ENCODE measurements at regions not wholly inside any gene's neighbourhood (a gene's known extent, or its start where the extent isn't known, plus 50 kb on each side); places are given as distances from the start of the nearest gene placed in this dataset.

DNA sequence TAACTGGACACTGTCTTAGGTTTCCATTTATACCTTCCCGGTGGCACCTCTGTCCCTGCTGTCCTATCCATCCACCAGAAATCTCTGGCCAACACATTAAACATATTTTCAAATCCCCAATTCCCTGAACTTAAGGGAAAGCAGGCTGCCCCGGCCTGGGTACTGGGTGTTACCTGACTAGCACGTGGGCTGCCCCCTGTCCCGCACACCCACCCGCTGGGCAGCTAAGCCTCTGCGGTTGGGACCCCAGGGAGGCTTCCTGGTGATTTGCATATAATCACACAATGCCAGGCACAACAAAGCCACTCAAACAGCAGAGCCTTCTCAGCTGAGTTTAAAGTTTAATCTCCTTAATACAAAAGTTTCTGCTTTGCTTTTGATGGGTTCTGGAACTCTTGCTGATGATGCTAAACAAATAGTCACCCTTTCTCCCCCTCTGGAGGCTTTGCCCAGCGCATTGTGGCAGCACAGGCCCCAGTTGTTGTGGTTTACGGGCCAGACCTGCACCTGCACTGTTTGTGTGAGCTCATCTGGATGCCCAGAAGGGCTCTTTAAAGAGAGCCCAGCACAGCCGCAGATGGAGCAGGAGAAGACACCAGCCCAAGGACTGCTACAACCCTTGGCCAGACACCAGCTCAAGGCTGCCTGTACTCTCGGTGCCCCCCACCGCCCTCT is 59.9 kb upstream of the POU2AF1 start:
- TF ChIP-seq, protein P1, sequence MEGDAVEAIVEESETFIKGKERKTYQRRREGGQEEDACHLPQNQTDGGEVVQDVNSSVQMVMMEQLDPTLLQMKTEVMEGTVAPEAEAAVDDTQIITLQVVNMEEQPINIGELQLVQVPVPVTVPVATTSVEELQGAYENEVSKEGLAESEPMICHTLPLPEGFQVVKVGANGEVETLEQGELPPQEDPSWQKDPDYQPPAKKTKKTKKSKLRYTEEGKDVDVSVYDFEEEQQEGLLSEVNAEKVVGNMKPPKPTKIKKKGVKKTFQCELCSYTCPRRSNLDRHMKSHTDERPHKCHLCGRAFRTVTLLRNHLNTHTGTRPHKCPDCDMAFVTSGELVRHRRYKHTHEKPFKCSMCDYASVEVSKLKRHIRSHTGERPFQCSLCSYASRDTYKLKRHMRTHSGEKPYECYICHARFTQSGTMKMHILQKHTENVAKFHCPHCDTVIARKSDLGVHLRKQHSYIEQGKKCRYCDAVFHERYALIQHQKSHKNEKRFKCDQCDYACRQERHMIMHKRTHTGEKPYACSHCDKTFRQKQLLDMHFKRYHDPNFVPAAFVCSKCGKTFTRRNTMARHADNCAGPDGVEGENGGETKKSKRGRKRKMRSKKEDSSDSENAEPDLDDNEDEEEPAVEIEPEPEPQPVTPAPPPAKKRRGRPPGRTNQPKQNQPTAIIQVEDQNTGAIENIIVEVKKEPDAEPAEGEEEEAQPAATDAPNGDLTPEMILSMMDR (IDR thresholded peaks at IDR 0.05 in 2 of 3, conservative IDR thresholded peaks at IDR 0.05 in 1 of 3; ENCODE audit: insufficient read depth in 2 of 3, low read depth in 1 of 3, low read length in 3 of 3), result no peak
- TF ChIP-seq JUN (IDR thresholded peaks at IDR 0.05; ENCODE audit: borderline replicate concordance, low read depth, low read length), result no peak
- no peak for TF ChIP-seq JUN (CRISPR knock-in tag; IDR thresholded peaks at IDR 0.05; ENCODE audit: borderline replicate concordance)
- no peak for TF ChIP-seq EZH2 (IDR thresholded peaks at IDR 0.05; ENCODE audit: borderline replicate concordance, low read depth, low read length)

Data from K562 (cell line).